ENCODE measurements at regions not wholly inside any gene's neighbourhood (a gene's known extent, or its start where the extent isn't known, plus 50 kb on each side); places are given as distances from the start of the nearest gene placed in this dataset.

DNA sequence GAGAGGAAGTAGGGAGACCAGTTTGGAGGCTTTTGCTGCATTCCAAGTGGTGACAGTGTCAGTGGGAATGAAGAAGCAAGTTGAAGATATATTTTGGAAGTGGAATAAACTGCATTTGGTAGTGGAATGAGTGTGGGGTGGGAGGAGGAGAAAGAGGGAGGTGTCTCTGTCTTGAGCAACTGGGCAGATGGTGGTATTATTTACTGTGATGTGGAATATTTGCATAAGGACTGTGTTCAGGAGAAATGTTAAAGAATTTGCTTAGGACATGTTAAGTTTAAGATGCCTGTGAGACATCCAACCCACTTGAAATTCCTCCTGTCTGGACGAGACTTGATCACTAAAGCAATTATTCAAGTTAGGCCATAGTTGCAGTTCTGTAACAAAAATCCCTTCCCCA, 448.9 kb upstream of the AMOT start:
- no peak for TF ChIP-seq CTCF (IDR thresholded peaks at IDR 0.05)
- no peak for TF ChIP-seq POLR2A (IDR thresholded peaks at IDR 0.05)

Data from esophagus squamous epithelium (tissue), 4 donors.